ENCODE measurements at regions not wholly inside any gene's neighbourhood (a gene's known extent, or its start where the extent isn't known, plus 50 kb on each side); places are given as distances from the start of the nearest gene placed in this dataset.

DNA sequence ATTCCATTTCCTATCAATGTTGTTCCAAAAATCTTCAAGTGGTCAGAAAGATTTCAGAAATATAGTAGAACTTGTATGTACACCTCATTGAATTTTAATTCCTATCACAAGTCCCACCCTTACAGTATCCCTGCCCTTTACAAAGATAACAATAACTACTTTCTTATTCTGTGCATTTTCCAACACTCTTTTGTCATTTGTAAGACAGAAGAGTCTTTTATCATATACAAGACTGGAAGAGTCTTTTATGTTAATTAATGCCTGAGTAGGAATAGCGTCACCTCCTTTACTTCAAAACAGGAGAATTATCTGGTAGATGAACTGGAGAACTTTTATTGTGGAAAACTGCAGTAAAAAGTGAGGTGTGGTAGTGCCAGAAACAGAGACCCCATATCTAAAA, 193.9 kb upstream of the SEMA3C start:
- TF ChIP-seq, protein P1, sequence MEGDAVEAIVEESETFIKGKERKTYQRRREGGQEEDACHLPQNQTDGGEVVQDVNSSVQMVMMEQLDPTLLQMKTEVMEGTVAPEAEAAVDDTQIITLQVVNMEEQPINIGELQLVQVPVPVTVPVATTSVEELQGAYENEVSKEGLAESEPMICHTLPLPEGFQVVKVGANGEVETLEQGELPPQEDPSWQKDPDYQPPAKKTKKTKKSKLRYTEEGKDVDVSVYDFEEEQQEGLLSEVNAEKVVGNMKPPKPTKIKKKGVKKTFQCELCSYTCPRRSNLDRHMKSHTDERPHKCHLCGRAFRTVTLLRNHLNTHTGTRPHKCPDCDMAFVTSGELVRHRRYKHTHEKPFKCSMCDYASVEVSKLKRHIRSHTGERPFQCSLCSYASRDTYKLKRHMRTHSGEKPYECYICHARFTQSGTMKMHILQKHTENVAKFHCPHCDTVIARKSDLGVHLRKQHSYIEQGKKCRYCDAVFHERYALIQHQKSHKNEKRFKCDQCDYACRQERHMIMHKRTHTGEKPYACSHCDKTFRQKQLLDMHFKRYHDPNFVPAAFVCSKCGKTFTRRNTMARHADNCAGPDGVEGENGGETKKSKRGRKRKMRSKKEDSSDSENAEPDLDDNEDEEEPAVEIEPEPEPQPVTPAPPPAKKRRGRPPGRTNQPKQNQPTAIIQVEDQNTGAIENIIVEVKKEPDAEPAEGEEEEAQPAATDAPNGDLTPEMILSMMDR (IDR thresholded peaks at IDR 0.05): no peak
- TF ChIP-seq POLR2A (IDR thresholded peaks at IDR 0.05): no peak

All from adrenal gland (tissue), 5 donors.